ENCODE measurements at regions not wholly inside any gene's neighbourhood (a gene's known extent, or its start where the extent isn't known, plus 50 kb on each side); places are given as distances from the start of the nearest gene placed in this dataset.

- TF ChIP-seq CTCF (conservative IDR thresholded peaks at IDR 0.05; ENCODE audit: low read depth, low read length) = no peak
- no peak for DNase-seq (ENCODE audit: low read depth)
- H3K4me3 ChIP-seq (ENCODE audit: low read length) = no peak overlapping the region
These were observed 113.1 kb upstream of the ID2 start for GRCh38 chr2:8568543-8569302.

- DNase-seq (ENCODE audit: low read depth) = no peak
- no peak for TF ChIP-seq CTCF (conservative IDR thresholded peaks at IDR 0.05; ENCODE audit: low read depth, low read length)
- H3K4me3 ChIP-seq (ENCODE audit: low read length) = no peak overlapping the region
These were observed 112.4 kb upstream of the ID2 start for GRCh38 chr2:8569332-8569930.

GRCh38 chr2:8570637-8571036 is 111.2 kb upstream of the ID2 start:
- TF ChIP-seq CTCF (conservative IDR thresholded peaks at IDR 0.05; ENCODE audit: low read depth, low read length) = no peak
- no peak for DNase-seq (ENCODE audit: low read depth)
- H3K4me3 ChIP-seq (ENCODE audit: low read length) = no peak overlapping the region

- TF ChIP-seq CTCF (conservative IDR thresholded peaks at IDR 0.05; ENCODE audit: low read depth, low read length) = no peak
- DNase-seq (ENCODE audit: low read depth) = no peak
- H3K4me3 ChIP-seq (ENCODE audit: low read length) = no peak overlapping the region
These were observed 110.5 kb upstream of the ID2 start for GRCh38 chr2:8571301-8571791.

GRCh38 chr2:8571792-8572499 is 109.9 kb upstream of the ID2 start:
- no peak for TF ChIP-seq CTCF (conservative IDR thresholded peaks at IDR 0.05; ENCODE audit: low read depth, low read length)
- no peak overlapping the region for H3K4me3 ChIP-seq (ENCODE audit: low read length)

GRCh38 chr2:8572712-8573233 is 109.1 kb upstream of the ID2 start:
- no peak overlapping the region for H3K4me3 ChIP-seq (ENCODE audit: low read length)
- DNase-seq (ENCODE audit: low read depth) = no peak
- TF ChIP-seq CTCF (conservative IDR thresholded peaks at IDR 0.05; ENCODE audit: low read depth, low read length) = no peak

More at GRCh38 chr2:8571792-8572499, 109.9 kb upstream of the ID2 start:
- DNase-seq (ENCODE audit: low read depth) = no peak

Data from retinal pigment epithelial cell (primary cell).